GM18508 (cell line): ENCODE measurements at regions not wholly inside any gene's neighbourhood (a gene's known extent, or its start where the extent isn't known, plus 50 kb on each side); places are given as distances from the start of the nearest gene placed in this dataset.
"Not testable (repeated sequence)": the region's sequence is repeated elsewhere in the genome, so short reads cannot be mapped to it uniquely, and the experiment has no call there.

Source experiments
- ATAC-seq: cut with Tn5 transposase; IDR thresholded peaks from one replicate; pipeline ENCODE4 v1.9.1; 2021; ENCODE audit warnings: moderate number of reproducible peaks; ENCODE audit not compliant: insufficient read depth, unreplicated experiment

- ATAC-seq, result no peak
Observed at GRCh38 chr1:229133811-229134210, 137.1 kb upstream of the RAB4A start.

- ATAC-seq, result not testable (repeated sequence)
Observed at GRCh38 chr1:229134381-229135217, 136.3 kb upstream of the RAB4A start.

- ATAC-seq, result no peak
Observed at GRCh38 chr1:229135773-229136172, 135.1 kb upstream of the RAB4A start.

GRCh38 chr1:229136822-229137221 is 134.1 kb upstream of the RAB4A start:
- no peak for ATAC-seq

GRCh38 chr1:229137271-229137670 is 133.6 kb upstream of the RAB4A start:
- no peak for ATAC-seq

GRCh38 chr1:229138058-229138457 is 132.9 kb upstream of the RAB4A start:
- no peak for ATAC-seq

- ATAC-seq, result no peak
Observed at GRCh38 chr1:229139331-229140118, 131.4 kb upstream of the RAB4A start.

- ATAC-seq, result no peak
Observed at GRCh38 chr1:229140119-229140396, 130.9 kb upstream of the RAB4A start.

GRCh38 chr1:229141271-229141670 is 129.6 kb upstream of the RAB4A start:
- no peak for ATAC-seq

GRCh38 chr1:229141689-229142377 is 129.1 kb upstream of the RAB4A start:
- ATAC-seq, result no peak

- no peak for ATAC-seq
Observed at GRCh38 chr1:229142471-229142870, 128.4 kb upstream of the RAB4A start.

GRCh38 chr1:229146647-229147046 is 124.3 kb upstream of the RAB4A start:
- ATAC-seq, result no peak

- ATAC-seq, result no peak
Observed at GRCh38 chr1:229147072-229147471, 123.8 kb upstream of the RAB4A start.

- ATAC-seq, result no peak
Observed at GRCh38 chr1:229148041-229148671, 122.8 kb upstream of the RAB4A start.

GRCh38 chr1:229148743-229149142 is 122.2 kb upstream of the RAB4A start:
- ATAC-seq, result no peak

GRCh38 chr1:229149435-229149834 is 121.5 kb upstream of the RAB4A start:
- no peak for ATAC-seq

- no peak for ATAC-seq
Observed at GRCh38 chr1:229150518-229150917, 120.4 kb upstream of the RAB4A start.

GRCh38 chr1:229151412-229151811 is 119.5 kb upstream of the RAB4A start:
- not testable (repeated sequence) for ATAC-seq

- no peak for ATAC-seq
Observed at GRCh38 chr1:229152311-229152710, 118.6 kb upstream of the RAB4A start.

- ATAC-seq, result no peak
Observed at GRCh38 chr1:229153955-229154548, 116.9 kb upstream of the RAB4A start.
